ENCODE measurements at regions not wholly inside any gene's neighbourhood (a gene's known extent, or its start where the extent isn't known, plus 50 kb on each side); places are given as distances from the start of the nearest gene placed in this dataset.

- TF ChIP-seq CTCF (IDR thresholded peaks at IDR 0.05) (no peak), POLR2A (IDR thresholded peaks at IDR 0.05) (no peak), EP300 (IDR thresholded peaks at IDR 0.05) (no peak)
Observed at GRCh38 chr1:73327180-73327793, 870.7 kb downstream of the LRRIQ3 start.

Data from ovary (tissue), 3 donors.